ENCODE measurements at regions not wholly inside any gene's neighbourhood (a gene's known extent, or its start where the extent isn't known, plus 50 kb on each side); places are given as distances from the start of the nearest gene placed in this dataset.

GRCh38 chr17:52255347-52255746 lies 96.8 kb upstream of the CA10 start:
- POLR2A ChIA-PET: no interaction called here
- Histone ChIP-seq H2AFZ (ENCODE audit: low read length) (no peak overlapping the region), H3K79me2 (ENCODE audit: insufficient read depth, low read length) (no peaks in the 10 kb centered on the region), H3K27me3 (ENCODE audit: control insufficient read depth in 1 of 2, insufficient read depth in 2 of 2, low read length in 2 of 2) (no peaks in the 10 kb centered on the region), H3K9ac (ENCODE audit: insufficient read depth, low read depth, low read length) (no peak overlapping the region), H3K36me3 (replicated peaks in 1 of 2; ENCODE audit: control insufficient read depth in 1 of 2, insufficient read depth in 2 of 2, low read length in 2 of 2) (no peaks in the 10 kb centered on the region), H3K9me3 (ENCODE audit: low read length) (peaks cover 11% of the 10 kb centered on the region), H3K4me1 (ENCODE audit: insufficient read depth, low read length) (no peaks in the 10 kb centered on the region), H3K27ac (ENCODE audit: extremely low read length, insufficient read depth, low read length) (no peak overlapping the region), H3K4me2 (ENCODE audit: low read depth, low read length) (no peak overlapping the region), H3K4me3 (replicated peaks in 1 of 3; ENCODE audit: insufficient read depth in 1 of 3, low read depth in 2 of 3, low read length in 3 of 3) (no peak overlapping the region), H4K20me1 (ENCODE audit: insufficient read depth, low read length) (no peaks in the 10 kb centered on the region)
- DNase-seq (ENCODE audit: low spot score) (no peak), FAIRE-seq (no peak), ATAC-seq (no peak)
- in situ Hi-C loops (cut with HindIII; ENCODE audit: extremely low pct_ligation_motif_present, low pct_unique_long_range_greater_than_20kb) (no loop called here), intact Hi-C loops (cut with micrococcal nuclease; ENCODE audit: unreplicated experiment) (no loop called here)
- no peak for TF ChIP-seq ZFYVE20 (CRISPR knock-in tag; IDR thresholded peaks at IDR 0.05; ENCODE audit: borderline replicate concordance, low read depth)
- no peak for TF ChIP-seq ZNF10 (CRISPR knock-in tag; IDR thresholded peaks at IDR 0.05; ENCODE audit: borderline replicate concordance, low read depth)
- TF ChIP-seq TRIM24 (CRISPR knock-in tag; IDR thresholded peaks at IDR 0.05): no peak
- no peak for TF ChIP-seq CEBPB (IDR thresholded peaks at IDR 0.05; ENCODE audit: borderline replicate concordance, low read depth, low read length)
- TF ChIP-seq DR1 (CRISPR knock-in tag; IDR thresholded peaks at IDR 0.05): no peak
- no peak for TF ChIP-seq GFI1 (CRISPR knock-in tag; IDR thresholded peaks at IDR 0.05; ENCODE audit: borderline replicate concordance)
- TF ChIP-seq HNF4G (IDR thresholded peaks at IDR 0.05; ENCODE audit: borderline replicate concordance, low read depth, low read length): no peak
- TF ChIP-seq HNF4G (CRISPR knock-in tag; IDR thresholded peaks at IDR 0.05; ENCODE audit: borderline replicate concordance, low read depth): no peak
- no peak for TF ChIP-seq KAT8 (CRISPR knock-in tag; IDR thresholded peaks at IDR 0.05)
- no peak for TF ChIP-seq ZNF768 (CRISPR knock-in tag; IDR thresholded peaks at IDR 0.05)
- TF ChIP-seq TFDP2 (CRISPR knock-in tag; IDR thresholded peaks at IDR 0.05): no peak
- no TSS peak for BruUV-seq (replicated peaks)
- CTCF ChIA-PET (ENCODE audit: low intra/inter-chr PET ratio, low total read pairs): no interaction called here
- WGBS (ENCODE audit: low lambda C conversion rate): 19% methylated on average over 9 of the region's 9 CpGs

Measured in HepG2 (cell line).